ENCODE measurements at regions not wholly inside any gene's neighbourhood (a gene's known extent, or its start where the extent isn't known, plus 50 kb on each side); places are given as distances from the start of the nearest gene placed in this dataset.

DNA sequence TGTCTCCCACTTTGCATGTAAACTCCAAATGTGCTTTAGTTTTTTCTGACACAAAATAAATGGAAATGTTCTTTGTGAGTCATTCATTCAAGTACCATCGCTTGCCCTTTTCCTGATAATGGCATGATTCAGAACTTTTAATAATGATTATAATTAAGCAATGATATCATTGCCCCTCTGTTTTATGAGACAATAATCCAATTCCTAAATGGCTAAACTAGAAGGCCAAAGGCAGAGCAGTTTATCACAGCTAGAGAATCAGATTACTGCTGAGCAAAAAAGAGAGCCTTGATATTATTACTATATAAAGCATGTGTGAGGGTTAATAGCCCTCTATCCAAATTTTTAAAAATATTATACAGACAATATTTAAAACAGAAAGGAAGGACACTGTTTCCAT is 484.2 kb upstream of the PTPRD start:
- ChIA-PET CTCF (no interaction called here), POLR2A (no interaction called here)
- no peak overlapping the region for H3K4me3 ChIP-seq (ENCODE audit: low read depth, low read length)
- H3K27ac ChIP-seq (ENCODE audit: extremely low read depth, low read depth, low read length), result no peak overlapping the region
- H3K9me3 ChIP-seq (ENCODE audit: control insufficient read depth, insufficient read depth, low read depth, low read length), result no peaks in the 10 kb centered on the region
- TF ChIP-seq ZNF138 (tag by site-specific recombination; IDR thresholded peaks at IDR 0.05; ENCODE audit: borderline replicate concordance) (no peak), ZNF707 (tag by site-specific recombination; IDR thresholded peaks at IDR 0.05) (no peak), ZNF658 (tag by site-specific recombination; IDR thresholded peaks at IDR 0.05) (no peak)
- H3K4me1 ChIP-seq (ENCODE audit: control insufficient read depth, insufficient read depth, low read length), result no peaks in the 10 kb centered on the region
- H3K36me3 ChIP-seq (ENCODE audit: control insufficient read depth in 2 of 2, insufficient read depth in 1 of 2, low read length in 2 of 2), result no peaks in the 10 kb centered on the region

DNA sequence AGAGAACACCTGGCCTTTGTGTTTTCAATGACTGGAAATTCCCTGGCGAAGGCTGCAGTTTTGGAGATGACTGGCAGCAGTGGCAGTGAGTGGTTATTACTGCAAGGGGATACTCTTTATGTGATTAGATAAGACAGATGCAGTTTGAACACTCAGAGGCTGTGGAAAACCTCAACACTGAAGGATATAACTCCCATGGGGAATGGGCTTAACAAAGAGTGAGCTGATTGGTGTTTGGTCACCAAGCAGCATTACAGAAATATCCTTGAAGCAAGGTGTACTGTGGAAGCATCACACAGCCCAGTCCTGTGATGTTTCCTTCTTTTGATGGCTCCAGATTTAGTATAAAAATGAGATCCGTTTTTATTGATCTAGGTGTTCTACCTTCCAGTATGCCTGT is 490.7 kb upstream of the PTPRD start:
- Histone ChIP-seq H3K27ac (ENCODE audit: extremely low read depth, low read depth, low read length) (no peak overlapping the region), H3K9me3 (ENCODE audit: control insufficient read depth, insufficient read depth, low read depth, low read length) (no peaks in the 10 kb centered on the region), H3K36me3 (ENCODE audit: control insufficient read depth in 2 of 2, insufficient read depth in 1 of 2, low read length in 2 of 2) (no peaks in the 10 kb centered on the region), H3K4me1 (ENCODE audit: control insufficient read depth, insufficient read depth, low read length) (no peaks in the 10 kb centered on the region), H3K4me3 (ENCODE audit: low read depth, low read length) (no peak overlapping the region)
- CTCF ChIA-PET, result interaction anchor here (0.5 kb wide), 1 partner anchor 79 kb away, joined by 4 read pairs; no protein-coding TSS in a partner anchor
- POLR2A ChIA-PET, result no interaction called here
- TF ChIP-seq SALL2 (tag by site-specific recombination; IDR thresholded peaks at IDR 0.05; ENCODE audit: borderline replicate concordance), result no peak
- TF ChIP-seq ZNF341 (tag by site-specific recombination; IDR thresholded peaks at IDR 0.05; ENCODE audit: low read depth), result no peak
- no peak for TF ChIP-seq BCL11B (tag by site-specific recombination; IDR thresholded peaks at IDR 0.05; ENCODE audit: low read depth)
- TF ChIP-seq, protein P1, sequence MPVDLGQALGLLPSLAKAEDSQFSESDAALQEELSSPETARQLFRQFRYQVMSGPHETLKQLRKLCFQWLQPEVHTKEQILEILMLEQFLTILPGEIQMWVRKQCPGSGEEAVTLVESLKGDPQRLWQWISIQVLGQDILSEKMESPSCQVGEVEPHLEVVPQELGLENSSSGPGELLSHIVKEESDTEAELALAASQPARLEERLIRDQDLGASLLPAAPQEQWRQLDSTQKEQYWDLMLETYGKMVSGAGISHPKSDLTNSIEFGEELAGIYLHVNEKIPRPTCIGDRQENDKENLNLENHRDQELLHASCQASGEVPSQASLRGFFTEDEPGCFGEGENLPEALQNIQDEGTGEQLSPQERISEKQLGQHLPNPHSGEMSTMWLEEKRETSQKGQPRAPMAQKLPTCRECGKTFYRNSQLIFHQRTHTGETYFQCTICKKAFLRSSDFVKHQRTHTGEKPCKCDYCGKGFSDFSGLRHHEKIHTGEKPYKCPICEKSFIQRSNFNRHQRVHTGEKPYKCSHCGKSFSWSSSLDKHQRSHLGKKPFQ (tag by site-specific recombination; IDR thresholded peaks at IDR 0.05), result no peak
- TF ChIP-seq, protein P2, sequence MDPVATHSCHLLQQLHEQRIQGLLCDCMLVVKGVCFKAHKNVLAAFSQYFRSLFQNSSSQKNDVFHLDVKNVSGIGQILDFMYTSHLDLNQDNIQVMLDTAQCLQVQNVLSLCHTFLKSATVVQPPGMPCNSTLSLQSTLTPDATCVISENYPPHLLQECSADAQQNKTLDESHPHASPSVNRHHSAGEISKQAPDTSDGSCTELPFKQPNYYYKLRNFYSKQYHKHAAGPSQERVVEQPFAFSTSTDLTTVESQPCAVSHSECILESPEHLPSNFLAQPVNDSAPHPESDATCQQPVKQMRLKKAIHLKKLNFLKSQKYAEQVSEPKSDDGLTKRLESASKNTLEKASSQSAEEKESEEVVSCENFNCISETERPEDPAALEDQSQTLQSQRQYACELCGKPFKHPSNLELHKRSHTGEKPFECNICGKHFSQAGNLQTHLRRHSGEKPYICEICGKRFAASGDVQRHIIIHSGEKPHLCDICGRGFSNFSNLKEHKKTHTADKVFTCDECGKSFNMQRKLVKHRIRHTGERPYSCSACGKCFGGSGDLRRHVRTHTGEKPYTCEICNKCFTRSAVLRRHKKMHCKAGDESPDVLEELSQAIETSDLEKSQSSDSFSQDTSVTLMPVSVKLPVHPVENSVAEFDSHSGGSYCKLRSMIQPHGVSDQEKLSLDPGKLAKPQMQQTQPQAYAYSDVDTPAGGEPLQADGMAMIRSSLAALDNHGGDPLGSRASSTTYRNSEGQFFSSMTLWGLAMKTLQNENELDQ (tag by site-specific recombination; IDR thresholded peaks at IDR 0.05; ENCODE audit: low read depth), result no peak
- TF ChIP-seq ZNF391 (tag by site-specific recombination; IDR thresholded peaks at IDR 0.05; ENCODE audit: borderline replicate concordance, low read depth), result no peak
- TF ChIP-seq ZNF529 (tag by site-specific recombination; IDR thresholded peaks at IDR 0.05; ENCODE audit: insufficient replicate concordance), result no peak
- no peak for TF ChIP-seq ZBTB7A (tag by site-specific recombination; IDR thresholded peaks at IDR 0.05; ENCODE audit: low read depth)
- TF ChIP-seq SP7 (tag by site-specific recombination; IDR thresholded peaks at IDR 0.05), result no peak
- no peak for TF ChIP-seq ZFHX2 (tag by site-specific recombination; conservative IDR thresholded peaks at IDR 0.05)
- TF ChIP-seq, protein P3, sequence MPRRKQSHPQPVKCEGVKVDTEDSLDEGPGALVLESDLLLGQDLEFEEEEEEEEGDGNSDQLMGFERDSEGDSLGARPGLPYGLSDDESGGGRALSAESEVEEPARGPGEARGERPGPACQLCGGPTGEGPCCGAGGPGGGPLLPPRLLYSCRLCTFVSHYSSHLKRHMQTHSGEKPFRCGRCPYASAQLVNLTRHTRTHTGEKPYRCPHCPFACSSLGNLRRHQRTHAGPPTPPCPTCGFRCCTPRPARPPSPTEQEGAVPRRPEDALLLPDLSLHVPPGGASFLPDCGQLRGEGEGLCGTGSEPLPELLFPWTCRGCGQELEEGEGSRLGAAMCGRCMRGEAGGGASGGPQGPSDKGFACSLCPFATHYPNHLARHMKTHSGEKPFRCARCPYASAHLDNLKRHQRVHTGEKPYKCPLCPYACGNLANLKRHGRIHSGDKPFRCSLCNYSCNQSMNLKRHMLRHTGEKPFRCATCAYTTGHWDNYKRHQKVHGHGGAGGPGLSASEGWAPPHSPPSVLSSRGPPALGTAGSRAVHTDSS (tag by site-specific recombination; IDR thresholded peaks at IDR 0.05), result no peak
- TF ChIP-seq, protein P4, sequence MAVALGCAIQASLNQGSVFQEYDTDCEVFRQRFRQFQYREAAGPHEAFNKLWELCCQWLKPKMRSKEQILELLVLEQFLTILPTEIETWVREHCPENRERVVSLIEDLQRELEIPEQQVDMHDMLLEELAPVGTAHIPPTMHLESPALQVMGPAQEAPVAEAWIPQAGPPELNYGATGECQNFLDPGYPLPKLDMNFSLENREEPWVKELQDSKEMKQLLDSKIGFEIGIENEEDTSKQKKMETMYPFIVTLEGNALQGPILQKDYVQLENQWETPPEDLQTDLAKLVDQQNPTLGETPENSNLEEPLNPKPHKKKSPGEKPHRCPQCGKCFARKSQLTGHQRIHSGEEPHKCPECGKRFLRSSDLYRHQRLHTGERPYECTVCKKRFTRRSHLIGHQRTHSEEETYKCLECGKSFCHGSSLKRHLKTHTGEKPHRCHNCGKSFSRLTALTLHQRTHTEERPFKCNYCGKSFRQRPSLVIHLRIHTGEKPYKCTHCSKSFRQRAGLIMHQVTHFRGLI (tag by site-specific recombination; IDR thresholded peaks at IDR 0.05), result no peak
- no peak for TF ChIP-seq ZNF184 (tag by site-specific recombination; IDR thresholded peaks at IDR 0.05)
- no peak for TF ChIP-seq ZNF596 (tag by site-specific recombination; IDR thresholded peaks at IDR 0.05)
- TF ChIP-seq ZNF610 (tag by site-specific recombination; IDR thresholded peaks at IDR 0.05; ENCODE audit: borderline replicate concordance), result no peak
- TF ChIP-seq, protein P5, sequence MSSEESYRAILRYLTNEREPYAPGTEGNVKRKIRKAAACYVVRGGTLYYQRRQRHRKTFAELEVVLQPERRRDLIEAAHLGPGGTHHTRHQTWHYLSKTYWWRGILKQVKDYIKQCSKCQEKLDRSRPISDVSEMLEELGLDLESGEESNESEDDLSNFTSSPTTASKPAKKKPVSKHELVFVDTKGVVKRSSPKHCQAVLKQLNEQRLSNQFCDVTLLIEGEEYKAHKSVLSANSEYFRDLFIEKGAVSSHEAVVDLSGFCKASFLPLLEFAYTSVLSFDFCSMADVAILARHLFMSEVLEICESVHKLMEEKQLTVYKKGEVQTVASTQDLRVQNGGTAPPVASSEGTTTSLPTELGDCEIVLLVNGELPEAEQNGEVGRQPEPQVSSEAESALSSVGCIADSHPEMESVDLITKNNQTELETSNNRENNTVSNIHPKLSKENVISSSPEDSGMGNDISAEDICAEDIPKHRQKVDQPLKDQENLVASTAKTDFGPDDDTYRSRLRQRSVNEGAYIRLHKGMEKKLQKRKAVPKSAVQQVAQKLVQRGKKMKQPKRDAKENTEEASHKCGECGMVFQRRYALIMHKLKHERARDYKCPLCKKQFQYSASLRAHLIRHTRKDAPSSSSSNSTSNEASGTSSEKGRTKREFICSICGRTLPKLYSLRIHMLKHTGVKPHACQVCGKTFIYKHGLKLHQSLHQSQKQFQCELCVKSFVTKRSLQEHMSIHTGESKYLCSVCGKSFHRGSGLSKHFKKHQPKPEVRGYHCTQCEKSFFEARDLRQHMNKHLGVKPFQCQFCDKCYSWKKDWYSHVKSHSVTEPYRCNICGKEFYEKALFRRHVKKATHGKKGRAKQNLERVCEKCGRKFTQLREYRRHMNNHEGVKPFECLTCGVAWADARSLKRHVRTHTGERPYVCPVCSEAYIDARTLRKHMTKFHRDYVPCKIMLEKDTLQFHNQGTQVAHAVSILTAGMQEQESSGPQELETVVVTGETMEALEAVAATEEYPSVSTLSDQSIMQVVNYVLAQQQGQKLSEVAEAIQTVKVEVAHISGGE (tag by site-specific recombination; conservative IDR thresholded peaks at IDR 0.05; ENCODE audit: low read depth), result no peak
- TF ChIP-seq ZNF19 (tag by site-specific recombination; IDR thresholded peaks at IDR 0.05; ENCODE audit: low read depth), result no peak
- TF ChIP-seq OVOL3 (tag by site-specific recombination; IDR thresholded peaks at IDR 0.05), result no peak
- TF ChIP-seq ZNF76 (tag by site-specific recombination; IDR thresholded peaks at IDR 0.05; ENCODE audit: borderline replicate concordance, low read depth), result no peak

Data from HEK293 (cell line).